ENCODE measurements at regions not wholly inside any gene's neighbourhood (a gene's known extent, or its start where the extent isn't known, plus 50 kb on each side); places are given as distances from the start of the nearest gene placed in this dataset.

GRCh38 chr10:21097926-21098355 is 200.8 kb upstream of the NEBL start:
- no peak overlapping the region for H3K4me3 Mint-ChIP-seq
- DNase-seq: no peak
- no peaks in the 10 kb centered on the region for H3K36me3 Mint-ChIP-seq (ENCODE audit: low read depth)
- no peaks in the 10 kb centered on the region for H3K27me3 Mint-ChIP-seq (ENCODE audit: low read depth, poor library complexity)
- no peaks in the 10 kb centered on the region for H3K9me3 Mint-ChIP-seq
- H3K27ac Mint-ChIP-seq: no peak overlapping the region
- peaks cover 6% of the 10 kb centered on the region for H3K4me1 Mint-ChIP-seq
- TF ChIP-seq CTCF (IDR thresholded peaks at IDR 0.05): no peak

GRCh38 chr10:21095494-21096055 is 198.5 kb upstream of the NEBL start:
- H3K9me3 Mint-ChIP-seq: no peaks in the 10 kb centered on the region
- peaks cover 12% of the 10 kb centered on the region for H3K4me1 Mint-ChIP-seq
- H3K27ac Mint-ChIP-seq: no peak overlapping the region
- no peak for TF ChIP-seq CTCF (IDR thresholded peaks at IDR 0.05)
- H3K4me3 Mint-ChIP-seq: no peak overlapping the region
- no peaks in the 10 kb centered on the region for H3K36me3 Mint-ChIP-seq (ENCODE audit: low read depth)
- DNase-seq: no peak
- peaks cover 4% of the 10 kb centered on the region for H3K27me3 Mint-ChIP-seq (ENCODE audit: low read depth, poor library complexity)

DNA sequence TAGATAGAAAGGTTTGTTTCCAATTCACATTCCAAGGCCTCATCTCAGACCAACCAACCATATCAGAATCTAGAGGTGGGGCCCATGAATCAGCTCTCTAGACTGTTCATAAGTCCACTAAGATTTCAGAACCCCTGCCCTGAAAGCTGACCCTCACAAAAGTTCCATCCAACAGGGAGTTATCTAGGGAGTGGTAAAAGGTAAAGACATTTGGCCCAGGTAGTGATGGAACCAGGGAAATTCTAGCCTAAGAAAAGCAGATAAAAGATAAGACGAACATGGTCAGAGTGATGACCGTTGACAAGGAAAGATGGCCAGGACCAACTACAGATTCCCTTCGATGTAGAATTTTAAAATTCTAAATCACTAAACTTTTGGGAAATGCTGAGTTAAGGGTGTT is 198.0 kb upstream of the NEBL start:
- Mint-ChIP-seq H3K27ac (peak overlapping the region; percentile 15), H3K4me3 (no peak overlapping the region), H3K9me3 (no peaks in the 10 kb centered on the region), H3K36me3 (ENCODE audit: low read depth) (no peaks in the 10 kb centered on the region), H3K4me1 (peaks cover 9% of the 10 kb centered on the region), H3K27me3 (ENCODE audit: low read depth, poor library complexity) (peaks cover 5% of the 10 kb centered on the region)
- no peak for DNase-seq
- no peak for TF ChIP-seq CTCF (IDR thresholded peaks at IDR 0.05)

GRCh38 chr10:21092683-21093524 is 195.8 kb upstream of the NEBL start:
- H3K9me3 Mint-ChIP-seq: no peaks in the 10 kb centered on the region
- no peak for TF ChIP-seq CTCF (IDR thresholded peaks at IDR 0.05)
- H3K27ac Mint-ChIP-seq: no peak overlapping the region

GRCh38 chr10:21090609-21091082 is 193.5 kb upstream of the NEBL start:
- H3K4me1 Mint-ChIP-seq: peaks cover 15% of the 10 kb centered on the region
- H3K9me3 Mint-ChIP-seq: peaks cover 5% of the 10 kb centered on the region
- no peak for DNase-seq
- H3K27me3 Mint-ChIP-seq (ENCODE audit: low read depth, poor library complexity): peaks cover 12% of the 10 kb centered on the region
- TF ChIP-seq CTCF (IDR thresholded peaks at IDR 0.05): no peak
- no peak overlapping the region for H3K4me3 Mint-ChIP-seq
- no peaks in the 10 kb centered on the region for H3K36me3 Mint-ChIP-seq (ENCODE audit: low read depth)
- no peak overlapping the region for H3K27ac Mint-ChIP-seq

More at GRCh38 chr10:21092683-21093524, 195.8 kb upstream of the NEBL start:
- H3K4me1 Mint-ChIP-seq: peaks cover 15% of the 10 kb centered on the region
- H3K27me3 Mint-ChIP-seq (ENCODE audit: low read depth, poor library complexity): peaks cover 12% of the 10 kb centered on the region
- no peak for DNase-seq
- no peak overlapping the region for H3K4me3 Mint-ChIP-seq
- H3K36me3 Mint-ChIP-seq (ENCODE audit: low read depth): no peaks in the 10 kb centered on the region
